ENCODE measurements at regions not wholly inside any gene's neighbourhood (a gene's known extent, or its start where the extent isn't known, plus 50 kb on each side); places are given as distances from the start of the nearest gene placed in this dataset.

- WGBS (ENCODE audit: low lambda C conversion rate): 34% methylated on average over 5 of the region's 5 CpGs
- peaks cover 9% of the 10 kb centered on the region for H3K9me3 ChIP-seq (ENCODE audit: low read length)
- H3K4me2 ChIP-seq (ENCODE audit: low read depth, low read length): no peak overlapping the region
- TF ChIP-seq SMARCE1 (IDR thresholded peaks at IDR 0.05; ENCODE audit: borderline replicate concordance) (no peak), RBFOX2 (IDR thresholded peaks at IDR 0.05; ENCODE audit: low read depth, low read length) (no peak), BRD4 (CRISPR knock-in tag; IDR thresholded peaks at IDR 0.05) (no peak), ZNF567 (CRISPR knock-in tag; IDR thresholded peaks at IDR 0.05; ENCODE audit: borderline replicate concordance) (no peak), DBP (CRISPR knock-in tag; IDR thresholded peaks at IDR 0.05; ENCODE audit: not compliant biosample characterization) (no peak), SALL1 (CRISPR knock-in tag; IDR thresholded peaks at IDR 0.05) (no peak), AGO1 (IDR thresholded peaks at IDR 0.05; ENCODE audit: low read depth, low read length, poor library complexity, severe bottlenecking) (no peak), HOXA9 (CRISPR knock-in tag; IDR thresholded peaks at IDR 0.05; ENCODE audit: borderline replicate concordance) (no peak), ZNF34 (CRISPR knock-in tag; IDR thresholded peaks at IDR 0.05; ENCODE audit: borderline replicate concordance) (no peak), HDAC6 (IDR thresholded peaks at IDR 0.05; ENCODE audit: low read depth, low read length) (no peak), ZNF644 (CRISPR knock-in tag; IDR thresholded peaks at IDR 0.05; ENCODE audit: low read depth) (no peak), ZNF720 (CRISPR knock-in tag; IDR thresholded peaks at IDR 0.05) (no peak), ZBTB8A (CRISPR knock-in tag; IDR thresholded peaks at IDR 0.05; ENCODE audit: borderline replicate concordance, low read depth) (no peak), REST (IDR thresholded peaks at IDR 0.05; ENCODE audit: borderline replicate concordance in 1 of 2, low read depth in 1 of 2, low read length in 2 of 2) (no peak), ZNF317 (CRISPR knock-in tag; IDR thresholded peaks at IDR 0.05) (no peak), KDM2A (CRISPR knock-in tag; IDR thresholded peaks at IDR 0.05; ENCODE audit: borderline replicate concordance, low read depth) (no peak), ZBTB14 (CRISPR knock-in tag; IDR thresholded peaks at IDR 0.05) (no peak)
- no peak overlapping the region for H3K4me3 ChIP-seq (replicated peaks in 1 of 3; ENCODE audit: insufficient read depth in 1 of 3, low read depth in 2 of 3, low read length in 3 of 3)
- H4K20me1 ChIP-seq (ENCODE audit: insufficient read depth, low read length): no peaks in the 10 kb centered on the region
- H3K9ac ChIP-seq (ENCODE audit: insufficient read depth, low read depth, low read length): no peak overlapping the region
- ChIA-PET POLR2A (no interaction called here), CTCF (ENCODE audit: low intra/inter-chr PET ratio, low total read pairs) (no interaction called here)
- H3K27me3 ChIP-seq (ENCODE audit: control insufficient read depth in 1 of 2, insufficient read depth in 2 of 2, low read length in 2 of 2): no peaks in the 10 kb centered on the region
- ATAC-seq (no peak), FAIRE-seq (no peak), DNase-seq (ENCODE audit: low spot score) (no peak)
- no peak overlapping the region for H3K27ac ChIP-seq (ENCODE audit: extremely low read length, insufficient read depth, low read length)
- no peaks in the 10 kb centered on the region for H3K79me2 ChIP-seq (ENCODE audit: insufficient read depth, low read length)
- in situ Hi-C loops (cut with HindIII; ENCODE audit: extremely low pct_ligation_motif_present, low pct_unique_long_range_greater_than_20kb): no loop called here
- H3K4me1 ChIP-seq (ENCODE audit: insufficient read depth, low read length): no peaks in the 10 kb centered on the region
- no TSS peak for BruUV-seq (replicated peaks)
- intact Hi-C loops (cut with micrococcal nuclease; ENCODE audit: unreplicated experiment): no loop called here
- no peak overlapping the region for H2AFZ ChIP-seq (ENCODE audit: low read length)
- no peaks in the 10 kb centered on the region for H3K36me3 ChIP-seq (replicated peaks in 1 of 2; ENCODE audit: control insufficient read depth in 1 of 2, insufficient read depth in 2 of 2, low read length in 2 of 2)
Observed at GRCh38 chr13:86760620-86761019, 910.6 kb upstream of the SLITRK5 start.

Measured in HepG2 (cell line).